Fibroblast of upper back skin (primary cell): ENCODE measurements at regions not wholly inside any gene's neighbourhood (a gene's known extent, or its start where the extent isn't known, plus 50 kb on each side); places are given as distances from the start of the nearest gene placed in this dataset.
"Not testable (repeated sequence)": the region's sequence is repeated elsewhere in the genome, so short reads cannot be mapped to it uniquely, and the experiment has no call there.

Experiments
- DNase-seq: peaks from one replicate; pipeline ENCODE4 v3.0.0-alpha.2; 2013

DNA sequence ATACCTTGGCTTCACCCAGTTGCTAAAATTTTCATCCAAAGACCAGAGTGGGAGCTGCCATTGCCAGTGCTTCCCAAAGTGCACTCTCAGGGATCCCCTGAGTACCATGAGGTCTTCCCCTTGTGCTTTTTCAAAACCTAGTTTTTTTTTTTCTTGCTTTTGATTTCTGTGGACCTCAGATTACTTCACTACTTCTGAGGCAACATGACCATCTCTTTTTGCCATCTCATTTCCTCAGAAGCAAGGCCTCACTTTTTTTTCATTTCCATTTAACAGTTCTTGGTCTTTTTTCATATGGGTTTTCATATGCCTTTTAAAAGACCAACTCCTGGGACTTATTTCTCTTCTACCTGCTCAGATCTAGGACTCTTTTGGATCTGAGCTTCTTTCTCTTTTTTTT, 64.1 kb upstream of the MMS22L start:
- DNase-seq, result no peak

DNA sequence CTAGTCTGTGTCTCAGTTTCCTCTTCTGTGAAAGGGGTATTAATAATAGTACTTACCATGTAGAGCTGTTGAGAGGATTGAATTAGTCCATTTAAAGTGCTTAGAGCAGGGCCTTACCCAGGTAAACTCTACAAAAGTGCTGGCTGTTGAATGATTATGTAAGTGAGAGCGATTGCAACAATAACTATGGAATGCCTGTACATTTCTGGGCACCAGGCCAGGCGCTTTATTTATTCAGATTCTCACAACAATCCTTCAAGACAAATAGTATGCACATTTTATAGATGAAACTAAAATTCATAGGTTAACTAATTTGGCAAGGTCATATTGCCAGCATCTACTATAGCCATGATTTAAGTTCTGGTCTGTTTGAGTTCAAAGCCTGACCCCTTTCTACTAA, 78.3 kb upstream of the MMS22L start:
- peak; percentile 3 for DNase-seq

DNA sequence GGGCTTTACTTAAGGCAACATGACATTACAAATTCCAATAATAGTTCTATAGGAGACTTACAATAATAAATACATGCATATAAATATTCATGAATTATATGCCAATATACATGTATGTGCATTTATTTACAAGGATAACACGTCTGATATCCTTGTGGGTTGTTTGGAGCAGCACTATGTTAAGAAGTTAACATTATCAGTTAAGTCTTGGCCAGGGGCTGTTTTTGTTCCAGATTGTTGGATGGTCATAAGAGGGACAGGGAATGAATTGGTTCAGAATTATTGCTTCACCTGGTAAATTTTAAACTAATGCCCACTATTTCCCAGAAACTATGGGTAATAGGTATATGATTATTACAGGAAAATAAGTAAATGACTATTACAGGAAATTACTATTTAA, 81.3 kb upstream of the MMS22L start:
- no peak for DNase-seq

DNA sequence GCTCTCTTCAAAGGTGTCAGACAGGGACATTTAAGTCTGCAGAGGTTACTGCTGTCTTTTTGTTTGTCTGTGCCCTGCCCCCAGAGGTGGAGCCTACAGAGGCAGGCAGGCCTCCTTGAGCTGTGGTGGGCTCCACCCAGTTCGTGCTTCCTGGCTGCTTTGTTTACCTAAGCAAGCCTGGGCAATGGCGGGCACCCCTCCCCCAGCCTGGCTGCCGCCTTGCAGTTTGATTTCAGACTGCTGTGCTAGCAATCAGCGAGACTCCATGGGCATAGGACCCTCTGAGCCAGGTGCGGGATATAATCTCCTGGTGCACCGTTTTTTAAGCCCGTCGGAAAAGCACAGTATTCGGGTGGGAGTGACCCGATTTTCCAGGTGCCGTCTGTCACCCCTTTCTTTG, 99.1 kb upstream of the MMS22L start:
- not testable (repeated sequence) for DNase-seq

DNA sequence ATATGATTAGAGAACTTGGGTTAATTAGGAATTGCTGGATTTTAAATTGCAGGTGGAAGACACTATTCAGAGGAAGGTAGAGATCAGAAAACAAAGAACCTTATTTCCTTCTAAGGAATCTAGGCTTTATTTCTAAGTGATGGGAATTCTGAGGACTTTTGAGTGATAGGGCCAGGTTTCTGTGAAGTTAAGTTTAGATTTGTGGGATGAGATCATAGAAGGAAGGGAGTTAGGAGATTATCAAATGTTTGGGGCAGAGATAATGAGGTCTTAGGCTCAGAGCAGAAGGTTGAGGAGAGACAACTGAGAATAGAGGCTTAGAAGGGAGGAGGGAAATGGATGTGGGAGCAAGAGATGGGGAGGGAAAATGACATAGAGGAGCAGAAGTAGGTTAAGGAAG, 109.7 kb upstream of the MMS22L start:
- no peak for DNase-seq

DNA sequence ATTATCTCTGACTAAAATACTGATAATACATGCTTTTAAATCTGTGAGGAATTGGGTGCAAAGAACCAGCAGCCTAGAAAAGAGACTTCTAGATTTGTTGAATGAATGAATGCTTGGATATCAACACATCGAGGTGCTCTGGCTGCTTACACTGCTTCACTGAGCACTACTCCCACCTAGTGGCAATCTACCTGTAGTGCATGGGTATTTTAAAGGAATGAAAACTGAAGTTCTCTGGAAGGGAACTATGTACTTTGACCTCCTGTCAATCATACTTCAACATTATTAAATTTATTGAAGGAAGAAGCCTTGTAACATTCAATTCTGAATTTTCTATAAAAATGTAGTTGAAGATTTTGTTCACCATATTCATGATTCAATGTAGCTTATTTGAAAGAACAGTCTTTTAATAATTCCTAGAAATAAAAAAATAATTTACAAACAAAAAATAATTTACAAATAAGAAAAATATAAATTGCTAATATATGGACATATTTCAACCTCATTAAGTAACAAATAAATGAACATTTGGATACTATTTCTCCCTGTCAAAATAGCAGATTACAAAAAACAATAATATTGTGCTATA, 111.2 kb upstream of the MMS22L start:
- DNase-seq, result peak; percentile 55

DNA sequence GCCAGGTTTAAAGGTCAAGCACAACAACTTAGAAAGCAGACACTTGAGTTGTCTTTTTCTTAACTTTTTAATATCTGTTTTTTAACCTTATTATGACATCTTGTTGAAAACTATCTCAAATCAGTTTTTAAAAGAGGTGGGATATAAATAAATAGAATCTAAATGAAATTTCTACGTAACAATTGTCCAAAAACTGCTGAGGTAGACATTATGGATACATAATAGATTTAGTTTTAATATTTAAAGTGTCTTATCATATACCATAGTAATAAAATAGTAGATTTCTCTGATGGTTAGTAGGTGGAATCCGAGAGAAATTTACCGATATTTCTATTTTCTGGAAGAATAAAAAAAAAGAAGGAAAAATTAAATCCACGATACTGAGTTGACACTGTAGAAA, 113.9 kb upstream of the MMS22L start:
- DNase-seq, result no peak

DNA sequence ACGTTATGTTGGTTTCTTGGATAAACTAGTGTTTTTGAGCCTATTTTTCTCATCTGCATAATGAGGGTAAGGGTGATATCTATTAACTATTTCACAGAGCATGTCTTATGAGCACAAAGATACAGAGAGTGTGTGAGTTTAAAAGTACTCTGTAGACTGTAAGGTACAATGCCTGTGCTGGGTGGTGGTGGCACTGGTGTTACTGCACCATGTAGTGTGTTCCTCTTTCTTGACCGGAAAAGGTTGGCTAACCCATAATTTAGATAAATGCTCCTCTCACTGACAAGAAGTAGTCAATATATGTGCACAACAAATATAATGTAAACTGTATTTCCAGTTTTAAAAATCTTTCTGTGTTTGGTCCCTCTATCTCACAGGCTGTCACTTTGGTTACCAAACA, 116.2 kb upstream of the MMS22L start:
- DNase-seq, result no peak

DNA sequence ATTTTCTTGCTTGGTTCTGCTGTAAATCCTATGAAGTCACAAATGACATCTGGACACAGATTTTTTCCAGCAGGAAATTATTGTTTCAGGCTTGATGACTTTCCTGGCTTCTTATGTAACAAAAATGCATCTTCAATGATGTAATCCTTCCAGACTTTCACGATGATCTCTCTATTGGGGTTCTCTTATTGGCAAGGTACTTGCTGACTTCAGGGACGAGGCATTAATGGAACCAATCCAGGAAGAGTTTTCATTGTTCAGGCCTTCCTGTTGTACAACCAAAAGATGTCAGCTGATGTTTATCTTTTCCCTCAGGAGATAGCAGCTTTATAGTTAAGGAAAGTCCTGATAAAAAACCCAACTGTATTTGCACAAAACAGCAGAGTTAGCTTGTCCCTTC, 118.5 kb upstream of the MMS22L start:
- DNase-seq, result peak; percentile 45

DNA sequence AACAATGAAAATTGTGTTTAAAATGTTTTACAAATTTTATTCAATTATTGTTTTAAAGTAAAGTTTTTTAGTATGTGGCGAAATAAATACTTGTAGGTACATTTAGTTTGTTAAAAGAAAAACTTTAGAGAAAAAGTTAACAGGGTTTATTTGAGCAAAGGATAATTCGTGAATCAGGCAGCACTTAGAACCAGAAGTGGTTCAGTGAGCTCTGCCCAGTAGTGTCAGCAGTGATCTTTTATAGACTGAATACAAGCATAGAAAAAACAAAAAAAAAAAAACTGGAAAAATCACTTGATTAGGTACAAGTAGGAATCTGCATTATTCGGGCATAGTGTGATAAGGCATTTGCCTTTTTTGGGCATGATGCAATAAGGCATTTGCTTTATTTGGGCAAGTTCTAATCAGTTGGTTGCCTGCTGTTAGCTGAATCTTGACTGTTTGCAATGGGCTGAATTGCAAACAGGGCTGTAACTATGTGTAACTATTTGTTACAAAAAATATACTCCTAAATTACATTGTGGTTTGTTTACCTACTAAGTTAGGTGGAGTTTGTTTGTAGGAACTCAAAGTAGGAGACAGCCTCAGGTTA, 122.9 kb upstream of the MMS22L start:
- DNase-seq, result no peak

DNA sequence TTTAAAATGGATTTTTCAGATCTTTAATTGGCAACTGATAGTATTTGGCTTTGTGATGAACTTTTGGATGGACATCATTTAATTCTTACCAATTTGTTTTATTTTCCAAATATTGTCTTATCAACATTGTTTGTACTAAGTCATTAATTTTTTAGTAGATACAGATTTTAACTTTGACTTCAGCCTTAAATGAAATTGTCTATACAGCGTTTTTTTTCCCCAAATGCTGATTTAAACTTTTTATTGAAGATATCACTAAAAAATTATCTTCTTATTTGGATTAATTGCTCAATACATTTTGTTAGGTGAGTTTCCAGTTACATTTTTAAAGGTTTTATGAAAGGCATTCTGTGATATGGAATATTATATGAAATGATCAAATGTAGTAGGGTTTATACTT, 123.6 kb upstream of the MMS22L start:
- no peak for DNase-seq

DNA sequence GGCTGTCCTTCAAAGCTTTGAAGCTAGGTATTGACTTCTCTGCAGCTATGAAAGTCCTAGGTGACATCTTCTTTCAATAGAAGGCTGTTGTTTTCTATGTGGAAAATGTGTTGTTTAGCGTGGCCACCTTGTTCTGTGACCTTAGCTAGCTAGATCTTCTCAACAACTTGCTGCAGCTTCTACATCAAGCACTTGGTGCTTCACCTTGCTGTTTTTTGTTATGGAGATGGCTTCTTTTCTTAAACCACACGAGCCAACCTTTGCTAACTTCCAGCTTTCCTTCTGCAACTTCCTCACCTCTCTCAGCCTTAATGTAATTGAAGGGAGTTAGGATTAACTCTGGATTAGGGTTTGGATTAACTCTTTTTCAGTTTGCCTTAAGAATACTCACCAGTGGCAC, 128.6 kb upstream of the MMS22L start:
- DNase-seq, result no peak

DNA sequence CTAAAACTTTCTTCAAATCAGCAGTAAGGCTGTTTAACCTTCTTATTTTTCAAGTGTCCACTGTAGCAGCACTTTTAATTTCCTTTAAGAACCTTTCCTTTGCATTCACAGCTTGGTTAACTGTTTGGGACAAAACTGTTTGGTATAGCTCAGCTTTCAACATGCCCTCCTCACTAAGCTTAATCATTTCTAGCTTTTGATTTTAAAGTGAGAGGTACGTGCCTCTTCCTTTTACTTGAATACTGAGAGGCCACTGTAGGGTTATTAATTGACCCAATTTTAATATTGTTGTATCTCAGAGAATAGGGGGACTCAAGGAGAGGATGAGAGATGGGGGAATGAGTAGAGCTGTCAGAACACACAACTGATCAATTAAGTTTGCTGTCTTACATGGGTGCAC, 129.5 kb upstream of the MMS22L start:
- DNase-seq, result no peak

DNA sequence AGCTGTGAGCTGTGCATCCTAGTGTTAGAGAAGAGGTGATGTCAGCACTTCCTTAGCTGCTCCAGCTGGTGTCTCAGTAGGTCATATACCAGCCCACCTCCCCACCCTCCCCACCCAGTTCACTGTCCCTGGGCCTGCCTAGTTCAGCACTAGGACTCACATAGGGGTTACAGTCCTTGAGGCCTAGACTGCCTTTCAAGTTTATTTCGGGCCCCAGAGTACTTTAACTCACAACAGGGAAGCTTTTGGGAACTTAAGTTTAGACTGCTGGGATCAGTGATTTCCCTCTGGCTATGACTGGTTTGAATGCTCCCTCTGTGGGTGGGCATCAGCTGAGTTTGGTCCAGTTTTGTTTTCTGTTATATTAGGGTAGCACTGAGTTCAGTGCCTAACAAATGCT, 139.2 kb upstream of the MMS22L start:
- no peak for DNase-seq

DNA sequence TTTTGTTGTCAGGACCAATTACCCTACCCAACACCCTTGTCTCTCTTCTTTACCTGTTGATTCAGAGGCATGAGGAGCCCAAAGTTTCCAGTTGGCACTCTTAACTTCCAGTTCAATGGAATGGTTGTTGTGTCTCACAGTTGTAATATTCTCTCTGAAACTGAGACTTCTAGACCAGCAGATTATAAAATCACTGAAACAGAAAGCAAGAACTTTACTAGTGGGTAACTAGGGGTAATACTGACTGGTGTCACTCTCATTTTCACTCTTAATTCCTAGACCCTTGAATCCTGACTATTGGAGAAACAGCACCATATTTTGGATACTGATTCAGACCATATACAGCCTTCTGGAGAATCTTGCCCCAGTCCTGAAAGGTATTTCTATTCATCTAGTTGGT, 140.2 kb upstream of the MMS22L start:
- no peak for DNase-seq

DNA sequence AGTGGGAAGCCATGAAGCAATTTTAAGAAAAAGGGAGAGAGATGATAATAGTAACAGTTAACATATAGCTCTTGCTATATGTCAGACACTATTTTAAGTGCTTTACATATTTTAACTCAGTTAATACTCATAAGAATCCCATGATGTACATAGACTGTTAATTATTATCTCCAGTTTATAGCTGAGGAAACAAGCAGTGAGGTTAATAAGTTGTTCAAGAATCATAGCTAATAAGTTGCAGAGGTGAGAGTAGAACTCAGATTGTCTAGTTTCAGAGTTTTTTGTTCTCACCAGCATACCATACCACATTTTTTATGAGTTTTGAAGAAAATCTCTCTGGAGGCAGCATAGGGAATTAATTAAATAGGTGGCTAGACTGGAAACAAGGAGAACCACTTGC, 144.6 kb upstream of the MMS22L start:
- DNase-seq, result no peak

DNA sequence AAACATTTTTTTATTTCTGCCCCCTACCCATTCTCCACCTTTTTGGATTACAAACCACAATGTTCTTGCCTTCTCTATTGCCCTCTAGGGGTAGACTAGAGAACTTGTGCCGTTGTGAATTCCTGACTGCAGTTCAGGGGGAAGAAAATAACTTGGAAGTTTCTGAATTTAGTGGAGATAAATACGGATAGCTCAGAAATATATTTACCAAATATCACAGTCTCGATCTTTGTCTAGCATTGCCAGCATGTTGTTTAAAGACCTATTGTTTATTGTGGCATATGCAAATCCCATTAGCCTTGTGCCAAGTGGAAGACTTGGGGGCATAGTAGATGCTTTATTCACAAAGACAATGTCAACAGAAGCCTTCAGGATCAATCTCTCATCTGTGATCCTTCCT, 154.1 kb upstream of the MMS22L start:
- peak; percentile 17 for DNase-seq

DNA sequence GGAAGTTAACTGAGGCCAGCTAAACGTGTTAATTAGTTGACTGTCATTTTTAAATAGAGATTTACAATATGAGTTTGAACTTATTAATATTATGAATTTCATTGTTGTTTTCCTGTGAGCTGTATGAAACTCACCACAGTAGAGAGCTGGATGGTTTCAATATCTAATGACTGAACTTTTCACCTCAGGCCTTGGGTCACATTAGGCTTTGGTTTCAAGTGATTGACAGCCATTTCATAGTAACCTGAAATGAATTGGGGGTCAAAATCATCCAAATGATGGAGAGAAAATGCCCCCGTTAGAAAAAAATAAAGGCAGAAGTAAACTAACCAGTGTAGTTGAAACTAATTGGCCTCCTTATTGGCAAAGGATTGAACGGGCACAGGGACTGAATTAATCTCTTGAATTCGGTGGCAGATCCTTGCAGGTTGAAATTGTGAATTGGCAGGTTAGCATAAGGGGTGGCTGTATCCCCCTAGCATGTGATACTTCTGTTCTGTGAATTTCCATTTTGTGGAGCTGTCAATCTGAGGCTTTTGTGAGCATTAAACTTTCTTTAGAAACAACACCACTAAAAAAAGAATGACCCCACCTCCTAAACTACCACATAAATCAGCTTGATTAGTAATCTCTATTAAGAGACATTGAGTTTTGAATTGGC, 155.1 kb upstream of the MMS22L start:
- no peak for DNase-seq

DNA sequence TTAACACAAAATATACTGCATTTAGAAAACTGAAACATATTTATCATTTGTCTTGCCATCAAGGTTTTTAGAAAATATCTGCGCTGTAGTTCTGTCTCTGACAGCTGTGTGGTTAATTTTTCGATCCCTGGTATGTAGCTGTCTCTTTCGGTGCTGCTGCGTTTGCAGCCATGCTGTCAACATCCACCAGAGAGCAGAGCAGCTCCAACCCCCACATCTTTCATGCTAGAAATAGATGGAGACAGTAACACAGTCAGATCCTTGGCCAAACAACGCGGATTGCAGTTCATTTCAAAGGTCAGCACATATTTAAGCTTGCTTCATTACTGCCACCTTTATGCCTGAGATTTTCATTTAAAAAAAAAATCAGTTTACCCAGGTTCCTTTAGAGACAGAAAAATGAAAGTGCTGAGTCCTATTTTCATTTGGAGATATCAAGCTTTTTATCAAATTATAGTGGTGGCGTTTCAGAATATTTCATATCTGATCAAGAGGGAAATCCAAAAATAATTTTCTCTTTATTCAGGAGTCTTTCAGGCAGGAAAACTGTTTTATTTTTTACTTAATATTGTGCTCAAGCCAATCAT, 157.7 kb upstream of the MMS22L start:
- peak; percentile 51 for DNase-seq

DNA sequence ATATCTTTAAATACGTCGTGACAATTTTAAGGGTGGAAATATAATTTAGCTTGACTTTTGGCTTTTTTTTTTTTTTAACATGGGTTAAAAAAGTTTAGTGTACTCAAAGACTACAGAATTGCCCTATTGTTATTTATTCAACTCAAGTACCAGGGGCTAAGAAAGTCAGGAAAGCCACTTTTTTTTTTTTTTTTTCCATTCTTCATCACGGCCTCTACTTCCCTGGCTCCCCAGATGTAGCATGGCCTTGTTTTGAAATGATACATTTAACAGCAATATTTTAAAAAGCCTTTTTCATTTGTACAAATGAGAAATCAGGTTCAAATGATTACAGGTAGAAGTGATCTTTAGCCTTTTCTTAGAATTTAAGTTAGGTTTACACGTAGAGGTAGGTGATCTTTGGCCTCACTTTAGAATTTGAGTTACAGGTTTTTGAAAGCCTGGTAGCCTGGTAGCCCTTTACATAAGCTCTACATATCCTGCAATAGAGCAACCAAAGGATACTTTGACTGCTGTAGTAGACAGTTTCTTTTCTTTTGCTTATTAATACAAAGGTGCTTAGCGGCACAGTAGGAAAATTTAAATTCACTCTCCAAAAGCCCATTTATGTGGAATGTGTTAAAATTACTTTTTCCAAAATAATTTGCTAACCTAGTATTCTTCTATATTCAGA, 160.5 kb upstream of the MMS22L start:
- DNase-seq, result no peak

DNA sequence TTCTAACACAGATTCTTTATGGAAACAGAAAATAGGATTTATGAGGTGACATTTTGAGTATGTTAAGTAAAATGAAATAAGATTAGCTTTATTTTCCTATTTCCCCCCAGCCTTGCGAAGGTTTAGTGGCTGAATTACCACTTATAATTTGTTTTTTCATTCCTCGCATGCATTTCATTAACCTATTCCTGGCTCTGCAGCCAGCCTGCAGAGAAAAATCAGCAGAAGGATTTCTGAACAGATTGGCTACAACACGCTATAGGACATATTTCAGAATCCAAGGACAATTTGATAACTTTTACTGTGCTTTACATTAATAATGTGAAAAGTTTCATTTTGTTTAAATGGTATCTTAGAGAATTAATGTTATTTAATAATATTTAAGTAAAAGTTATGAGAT, 162.4 kb upstream of the MMS22L start:
- DNase-seq, result no peak

DNA sequence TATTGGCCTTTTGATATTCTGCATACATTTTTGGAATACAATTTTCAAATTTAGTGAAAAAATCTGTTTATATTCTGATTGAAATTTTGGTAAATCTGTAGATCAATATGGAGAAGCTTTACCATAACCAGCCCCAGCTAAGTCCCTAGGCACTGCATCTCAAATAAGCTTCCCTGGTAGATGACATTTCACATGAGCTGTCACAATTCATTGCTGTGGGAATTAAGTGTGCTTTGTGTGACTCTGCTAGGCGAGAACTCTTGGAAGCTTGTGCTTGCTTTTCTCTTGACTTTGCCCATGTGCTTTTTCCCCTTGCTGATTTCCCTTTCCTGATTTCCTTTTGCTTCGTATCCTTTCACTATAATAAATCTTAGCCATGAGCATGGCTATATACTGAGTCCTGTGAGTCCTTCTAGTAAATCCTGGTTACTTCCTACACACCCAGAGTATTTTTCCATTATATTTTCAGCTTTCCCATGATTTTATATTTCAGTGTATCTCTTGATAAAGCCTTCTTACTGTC, 166.5 kb upstream of the MMS22L start:
- DNase-seq, result no peak

DNA sequence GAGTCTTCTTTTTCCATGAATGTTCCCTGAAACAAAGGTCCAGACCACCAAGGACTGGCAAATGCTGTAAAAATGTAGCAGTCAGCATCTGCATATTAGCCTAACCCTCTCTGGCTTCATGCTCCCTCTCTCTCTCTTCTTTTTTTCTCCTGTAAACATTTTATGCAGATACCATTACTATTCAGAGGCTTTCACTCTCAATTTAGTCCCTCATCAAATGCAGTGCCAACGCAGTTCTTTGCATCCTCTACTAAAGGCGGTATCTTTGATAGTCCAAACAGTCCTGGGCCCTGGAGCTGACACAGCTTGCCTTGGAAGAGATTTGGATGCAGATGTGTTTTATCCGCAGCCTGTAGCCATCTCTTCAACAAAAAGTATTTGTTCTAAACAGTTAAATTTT, 167.1 kb upstream of the MMS22L start:
- DNase-seq, result no peak

DNA sequence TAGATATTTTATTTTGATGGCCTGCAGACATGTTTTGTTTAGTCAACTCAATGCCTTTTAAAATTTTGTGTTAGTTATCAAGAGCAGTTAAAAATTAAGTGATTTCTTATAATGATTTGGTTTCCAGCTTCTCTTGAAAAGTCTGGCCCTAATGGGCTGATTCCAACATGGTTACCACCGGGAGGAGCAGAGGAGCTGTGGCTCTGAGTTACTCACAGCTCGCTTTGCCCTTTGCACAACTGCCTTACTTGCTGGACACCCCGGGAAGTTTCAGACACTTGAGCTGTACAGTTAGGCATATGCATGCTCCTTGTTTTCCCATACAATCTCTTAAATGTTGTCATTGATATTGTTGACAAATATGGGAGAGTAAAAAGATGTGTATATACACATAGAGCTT, 173.1 kb upstream of the MMS22L start:
- DNase-seq, result no peak
